Progenitor cell of endocrine pancreas (in vitro differentiated cells): ENCODE measurements at regions not wholly inside any gene's neighbourhood (a gene's known extent, or its start where the extent isn't known, plus 50 kb on each side); places are given as distances from the start of the nearest gene placed in this dataset.

Source experiments
- DNase-seq: peaks from one replicate; pipeline ENCODE4 v3.0.0; 2021; ENCODE audit warnings: low spot score; ENCODE audit not compliant: unreplicated experiment
- H3K27ac Mint-ChIP-seq: 2 replicates; pipeline ENCODE4 v1.8.0; 2021; ENCODE audit warnings: mild to moderate bottlenecking, moderate library complexity, mixed read lengths
- H3K27me3 Mint-ChIP-seq: 2 replicates; pipeline ENCODE4 v1.8.0; 2021; ENCODE audit warnings: mixed read lengths
- H3K36me3 Mint-ChIP-seq: 2 replicates; pipeline ENCODE4 v1.8.0; 2022; ENCODE audit warnings: mixed read lengths; ENCODE audit not compliant: insufficient read depth
- H3K4me1 Mint-ChIP-seq: 2 replicates; pipeline ENCODE4 v1.8.0; 2021; ENCODE audit warnings: low read depth, mixed read lengths
- H3K4me3 Mint-ChIP-seq: 2 replicates; pipeline ENCODE4 v1.8.0; 2021; ENCODE audit warnings: low read depth, mild to moderate bottlenecking, moderate library complexity, mixed read lengths
- H3K9me3 Mint-ChIP-seq: 2 replicates; pipeline ENCODE4 v1.8.0; 2021; ENCODE audit warnings: low read depth, mixed read lengths
- CTCF ChIP-seq: fragments of 200-600 bp; sonication (generic); IDR thresholded peaks from one replicate; pipeline ENCODE4 v1.5.0; 2021; ENCODE audit warnings: antibody characterized with exemption, mild to moderate bottlenecking; ENCODE audit not compliant: unreplicated experiment

GRCh38 chr2:16261071-16261470 lies 320.7 kb downstream of the MYCN start:
- H3K4me1 Mint-ChIP-seq, result peaks cover 31% of the 10 kb centered on the region

GRCh38 chr2:16260041-16260830 lies 319.9 kb downstream of the MYCN start:
- DNase-seq, result no peak
- no peak for TF ChIP-seq CTCF
- peaks cover 3% of the 10 kb centered on the region for H3K27me3 Mint-ChIP-seq
- no peaks in the 10 kb centered on the region for H3K36me3 Mint-ChIP-seq
- H3K4me3 Mint-ChIP-seq, result no peak overlapping the region
- peaks cover 31% of the 10 kb centered on the region for H3K4me1 Mint-ChIP-seq
- no peaks in the 10 kb centered on the region for H3K9me3 Mint-ChIP-seq
- no peak overlapping the region for H3K27ac Mint-ChIP-seq

More at GRCh38 chr2:16261071-16261470, 320.7 kb downstream of the MYCN start:
- no peak overlapping the region for H3K4me3 Mint-ChIP-seq
- H3K9me3 Mint-ChIP-seq, result no peaks in the 10 kb centered on the region
- TF ChIP-seq CTCF, result no peak
- no peak overlapping the region for H3K27ac Mint-ChIP-seq
- no peaks in the 10 kb centered on the region for H3K36me3 Mint-ChIP-seq
- H3K27me3 Mint-ChIP-seq, result peaks cover 3% of the 10 kb centered on the region
- no peak for DNase-seq

GRCh38 chr2:16259010-16259409 lies 318.7 kb downstream of the MYCN start:
- TF ChIP-seq CTCF, result no peak
- no peak overlapping the region for H3K4me3 Mint-ChIP-seq

GRCh38 chr2:16258350-16258749 lies 318.0 kb downstream of the MYCN start:
- Mint-ChIP-seq H3K27ac (peak overlapping the region; percentile 2), H3K36me3 (no peaks in the 10 kb centered on the region), H3K27me3 (peaks cover 3% of the 10 kb centered on the region), H3K9me3 (peaks cover 4% of the 10 kb centered on the region), H3K4me1 (peaks cover 31% of the 10 kb centered on the region), H3K4me3 (no peak overlapping the region)
- TF ChIP-seq CTCF, result no peak
- DNase-seq, result no peak

More at GRCh38 chr2:16259010-16259409, 318.7 kb downstream of the MYCN start:
- DNase-seq, result no peak
- Mint-ChIP-seq H3K36me3 (no peaks in the 10 kb centered on the region), H3K4me1 (peaks cover 31% of the 10 kb centered on the region), H3K27ac (no peak overlapping the region), H3K27me3 (peaks cover 3% of the 10 kb centered on the region), H3K9me3 (peaks cover 4% of the 10 kb centered on the region)

GRCh38 chr2:16257322-16258028 lies 317.1 kb downstream of the MYCN start:
- H3K36me3 Mint-ChIP-seq, result no peaks in the 10 kb centered on the region

More at GRCh38 chr2:16257322-16258028, 317.1 kb downstream of the MYCN start:
- H3K4me3 Mint-ChIP-seq, result no peak overlapping the region
- H3K9me3 Mint-ChIP-seq, result peaks cover 4% of the 10 kb centered on the region
- no peak for TF ChIP-seq CTCF
- DNase-seq, result no peak
- H3K27ac Mint-ChIP-seq, result no peak overlapping the region
- H3K4me1 Mint-ChIP-seq, result peaks cover 32% of the 10 kb centered on the region
- H3K27me3 Mint-ChIP-seq, result no peaks in the 10 kb centered on the region
